NT2/D1 (cell line): ENCODE measurements at regions not wholly inside any gene's neighbourhood (a gene's known extent, or its start where the extent isn't known, plus 50 kb on each side); places are given as distances from the start of the nearest gene placed in this dataset.

ENCODE experiments used
- DNase-seq: peaks from one replicate; pipeline ENCODE4 v3.0.0-alpha.2; 2011; ENCODE audit warnings: low read depth, low spot score
- H3K27me3 ChIP-seq: 2 replicates; pipeline ENCODE4 v1.6.0; 2011; ENCODE audit warnings: mild to moderate bottlenecking; ENCODE audit not compliant: insufficient read length, insufficient read depth
- H3K36me3 ChIP-seq: 2 replicates; pipeline ENCODE4 v1.6.1; 2011; ENCODE audit warnings: mild to moderate bottlenecking, low read length, mixed read lengths; ENCODE audit not compliant: insufficient read depth, insufficient read length
- H3K4me1 ChIP-seq: 2 replicates; pipeline ENCODE4 v1.5.1; 2011; ENCODE audit not compliant: insufficient read depth, insufficient read length
- H3K4me3 ChIP-seq: 2 replicates; pipeline ENCODE4 v1.5.1; 2011; ENCODE audit warnings: low read depth; ENCODE audit not compliant: insufficient read length
- H3K9ac ChIP-seq: 2 replicates; pipeline ENCODE4 v1.6.0; 2011; ENCODE audit warnings: low read depth; ENCODE audit not compliant: insufficient read length
- H3K9me3 ChIP-seq: 2 replicates; pipeline ENCODE4 v1.5.1; 2011; ENCODE audit warnings: mild to moderate bottlenecking, low read length; ENCODE audit not compliant: insufficient read depth
- SUZ12 ChIP-seq: IDR thresholded peaks from 2 replicates; pipeline ENCODE4 v1.6.1; 2011; ENCODE audit not compliant: insufficient read length, insufficient read depth; ENCODE audit errors: extremely low read depth
- YY1 ChIP-seq: IDR thresholded peaks from 2 replicates; pipeline ENCODE4 v1.6.1; 2011; ENCODE audit not compliant: insufficient read length, insufficient read depth
- ZNF274 ChIP-seq: IDR thresholded peaks from 2 replicates; pipeline ENCODE4 v1.6.1; 2011; ENCODE audit warnings: mild to moderate bottlenecking, low read depth, low read length

DNA sequence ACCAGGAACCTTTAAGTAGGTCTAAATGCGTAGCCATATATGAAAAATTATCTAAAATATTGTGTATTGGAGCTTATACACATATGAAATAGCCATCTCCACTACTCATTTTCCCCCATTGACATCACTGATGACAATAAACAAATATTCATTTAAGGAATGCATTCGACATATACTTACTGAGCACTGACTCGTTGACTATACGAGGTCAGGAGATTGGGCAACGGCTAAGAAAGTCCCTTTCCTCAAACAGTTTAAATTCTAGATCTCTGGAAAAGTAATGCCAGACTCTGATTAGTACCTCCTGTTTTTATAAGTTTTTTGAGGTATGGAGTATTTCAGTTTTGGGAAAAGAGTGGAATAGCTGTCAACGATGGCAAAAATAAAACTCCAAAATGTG, 139.4 kb upstream of the DIO2 start:
- Histone ChIP-seq H3K4me3 (no peak overlapping the region), H3K4me1 (no peaks in the 10 kb centered on the region), H3K9me3 (no peaks in the 10 kb centered on the region), H3K27me3 (no peaks in the 10 kb centered on the region), H3K9ac (no peak overlapping the region), H3K36me3 (no peaks in the 10 kb centered on the region)
- TF ChIP-seq ZNF274: no peak
- TF ChIP-seq SUZ12: no peak
- no peak for DNase-seq

DNA sequence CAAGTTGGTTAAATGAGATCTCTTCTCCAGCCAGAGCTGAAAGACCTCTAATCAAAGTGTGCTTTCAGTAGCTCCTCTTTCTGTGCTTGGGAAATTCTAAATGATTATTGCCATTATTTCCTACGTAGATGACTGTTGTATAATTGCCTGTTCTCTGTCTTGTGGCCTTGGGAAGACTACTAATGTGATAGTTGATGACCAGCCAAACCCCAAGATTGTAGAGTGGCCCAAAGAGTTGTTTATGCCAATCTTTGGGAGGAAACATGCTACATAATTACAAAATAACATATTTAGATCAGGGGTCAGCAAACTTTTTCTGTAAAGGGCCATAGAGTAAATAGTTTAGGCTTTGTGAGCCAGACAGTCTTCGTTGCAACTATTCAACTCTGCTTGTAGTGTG, 135.1 kb upstream of the DIO2 start:
- Histone ChIP-seq H3K4me3 (no peak overlapping the region), H3K9ac (no peak overlapping the region), H3K36me3 (no peaks in the 10 kb centered on the region), H3K4me1 (no peaks in the 10 kb centered on the region), H3K27me3 (no peaks in the 10 kb centered on the region), H3K9me3 (no peaks in the 10 kb centered on the region)
- no peak for DNase-seq
- no peak for TF ChIP-seq YY1

DNA sequence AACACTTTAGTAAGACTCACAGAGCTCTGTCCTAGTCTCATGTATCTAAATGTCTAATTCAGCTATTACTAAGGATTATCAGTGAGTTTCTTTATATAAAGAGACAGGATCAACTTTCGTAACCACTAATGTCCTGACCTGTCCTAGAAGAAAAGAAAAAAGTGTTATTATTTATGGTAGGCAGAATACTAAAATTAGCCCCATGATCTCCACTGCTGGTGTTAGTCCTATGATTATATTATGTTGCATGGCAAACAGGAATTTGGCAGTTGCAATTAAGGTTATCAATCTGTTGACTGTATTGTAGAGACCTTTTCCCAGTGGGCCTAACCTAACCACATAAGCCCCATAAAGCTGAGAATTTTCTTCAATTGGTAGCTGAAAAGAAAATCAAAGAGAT, 132.9 kb upstream of the DIO2 start:
- Histone ChIP-seq H3K4me1 (no peaks in the 10 kb centered on the region), H3K9me3 (no peaks in the 10 kb centered on the region), H3K36me3 (no peaks in the 10 kb centered on the region), H3K27me3 (no peaks in the 10 kb centered on the region), H3K4me3 (no peak overlapping the region), H3K9ac (no peak overlapping the region)
- DNase-seq: no peak
- TF ChIP-seq YY1 (no peak), SUZ12 (no peak), ZNF274 (no peak)

- DNase-seq: no peak
- Histone ChIP-seq H3K4me3 (no peak overlapping the region), H3K9ac (no peak overlapping the region), H3K27me3 (no peaks in the 10 kb centered on the region), H3K36me3 (no peaks in the 10 kb centered on the region), H3K9me3 (no peaks in the 10 kb centered on the region), H3K4me1 (no peaks in the 10 kb centered on the region)
- TF ChIP-seq YY1 (no peak), SUZ12 (no peak), ZNF274 (no peak)
Measured at GRCh38 chr14:80336608-80337106, 125.4 kb upstream of the DIO2 start.

GRCh38 chr14:80325688-80326087, 114.4 kb upstream of the DIO2 start:
- Histone ChIP-seq H3K9ac (no peak overlapping the region), H3K9me3 (no peaks in the 10 kb centered on the region), H3K4me1 (no peaks in the 10 kb centered on the region), H3K36me3 (no peaks in the 10 kb centered on the region), H3K4me3 (no peak overlapping the region), H3K27me3 (no peaks in the 10 kb centered on the region)
- no peak for DNase-seq
- TF ChIP-seq ZNF274 (no peak), YY1 (no peak), SUZ12 (no peak)

- H3K27me3 ChIP-seq: no peaks in the 10 kb centered on the region
- DNase-seq: no peak
- H3K4me3 ChIP-seq: no peak overlapping the region
- no peaks in the 10 kb centered on the region for H3K36me3 ChIP-seq
- TF ChIP-seq YY1: no peak
- TF ChIP-seq SUZ12: no peak
- no peak for TF ChIP-seq ZNF274
- no peaks in the 10 kb centered on the region for H3K9me3 ChIP-seq
- no peaks in the 10 kb centered on the region for H3K4me1 ChIP-seq
- no peak overlapping the region for H3K9ac ChIP-seq
Measured at GRCh38 chr14:80325112-80325511, 113.8 kb upstream of the DIO2 start.

- Histone ChIP-seq H3K27me3 (no peaks in the 10 kb centered on the region), H3K4me3 (no peak overlapping the region), H3K4me1 (no peaks in the 10 kb centered on the region)
Measured at GRCh38 chr14:80324649-80325048, 113.3 kb upstream of the DIO2 start.

DNA sequence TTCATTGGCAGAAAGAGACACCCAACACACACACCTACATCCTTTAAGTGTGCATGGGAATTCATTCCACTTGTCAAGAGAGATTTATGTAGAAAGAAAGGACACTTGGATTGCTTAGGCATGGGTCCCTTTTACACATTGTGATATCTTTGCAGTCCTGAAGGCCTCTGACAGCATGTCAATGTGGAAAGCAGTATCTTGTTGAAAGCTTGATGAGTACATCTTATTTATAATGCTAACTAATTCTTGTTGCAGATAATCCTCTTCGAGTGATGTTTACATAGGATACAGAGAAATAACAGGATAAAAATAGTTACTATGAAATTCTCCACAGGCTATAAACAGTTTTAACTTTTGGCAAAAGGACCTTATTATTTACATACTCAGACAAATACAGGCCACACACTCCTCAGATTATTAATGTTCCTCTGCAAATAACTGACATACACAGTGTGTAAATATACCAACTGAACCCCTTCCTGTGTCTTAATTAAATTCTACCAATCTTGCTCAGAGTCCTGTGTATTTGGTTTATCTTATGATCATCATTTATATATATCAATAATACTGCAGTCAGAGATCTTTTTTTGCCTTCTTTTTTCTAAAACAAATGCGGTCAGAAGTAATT, 111.8 kb upstream of the DIO2 start:
- no peaks in the 10 kb centered on the region for H3K9me3 ChIP-seq
- H3K4me3 ChIP-seq: no peak overlapping the region
- no peaks in the 10 kb centered on the region for H3K4me1 ChIP-seq
- H3K27me3 ChIP-seq: no peaks in the 10 kb centered on the region
- no peaks in the 10 kb centered on the region for H3K36me3 ChIP-seq
- no peak for TF ChIP-seq ZNF274
- H3K9ac ChIP-seq: no peak overlapping the region
- DNase-seq: no peak

More at GRCh38 chr14:80324649-80325048, 113.3 kb upstream of the DIO2 start:
- H3K36me3 ChIP-seq: no peaks in the 10 kb centered on the region
- TF ChIP-seq SUZ12 (no peak), ZNF274 (no peak), YY1 (no peak)
- DNase-seq: no peak
- no peaks in the 10 kb centered on the region for H3K9me3 ChIP-seq
- H3K9ac ChIP-seq: no peak overlapping the region
